GM13977 (cell line): ENCODE measurements at regions not wholly inside any gene's neighbourhood (a gene's known extent, or its start where the extent isn't known, plus 50 kb on each side); places are given as distances from the start of the nearest gene placed in this dataset.

Experiments
- DNase-seq: peaks from one replicate; pipeline ENCODE4 v3.0.0; 2012; ENCODE audit warnings: low spot score
- in situ Hi-C: fragments of 300-500 bp; cut with MboI; formaldehyde crosslinking; loops from one replicate; pipeline ENCODE4 v1.12.0; 2022; ENCODE audit warnings: low sequenced_read_pairs, low pct_unique_long_range_greater_than_20kb, mixed read lengths, inconsistent platforms; ENCODE audit not compliant: unreplicated experiment
- TF ChIP-seq, protein P1 (sequence below): IDR thresholded peaks from 2 replicates; pipeline ENCODE4 v1.5.1; 2012; ENCODE audit warnings: mild to moderate bottlenecking, control low read depth; ENCODE audit not compliant: insufficient read depth; ENCODE audit errors: extremely low read depth, missing control alignments

- DNase-seq = no peak
- in situ Hi-C loops = no loop called here
- TF ChIP-seq, protein P1, sequence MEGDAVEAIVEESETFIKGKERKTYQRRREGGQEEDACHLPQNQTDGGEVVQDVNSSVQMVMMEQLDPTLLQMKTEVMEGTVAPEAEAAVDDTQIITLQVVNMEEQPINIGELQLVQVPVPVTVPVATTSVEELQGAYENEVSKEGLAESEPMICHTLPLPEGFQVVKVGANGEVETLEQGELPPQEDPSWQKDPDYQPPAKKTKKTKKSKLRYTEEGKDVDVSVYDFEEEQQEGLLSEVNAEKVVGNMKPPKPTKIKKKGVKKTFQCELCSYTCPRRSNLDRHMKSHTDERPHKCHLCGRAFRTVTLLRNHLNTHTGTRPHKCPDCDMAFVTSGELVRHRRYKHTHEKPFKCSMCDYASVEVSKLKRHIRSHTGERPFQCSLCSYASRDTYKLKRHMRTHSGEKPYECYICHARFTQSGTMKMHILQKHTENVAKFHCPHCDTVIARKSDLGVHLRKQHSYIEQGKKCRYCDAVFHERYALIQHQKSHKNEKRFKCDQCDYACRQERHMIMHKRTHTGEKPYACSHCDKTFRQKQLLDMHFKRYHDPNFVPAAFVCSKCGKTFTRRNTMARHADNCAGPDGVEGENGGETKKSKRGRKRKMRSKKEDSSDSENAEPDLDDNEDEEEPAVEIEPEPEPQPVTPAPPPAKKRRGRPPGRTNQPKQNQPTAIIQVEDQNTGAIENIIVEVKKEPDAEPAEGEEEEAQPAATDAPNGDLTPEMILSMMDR = no peak
Measured at GRCh38 chr6:110552076-110552475, 75.7 kb upstream of the SLC22A16 start.

DNA sequence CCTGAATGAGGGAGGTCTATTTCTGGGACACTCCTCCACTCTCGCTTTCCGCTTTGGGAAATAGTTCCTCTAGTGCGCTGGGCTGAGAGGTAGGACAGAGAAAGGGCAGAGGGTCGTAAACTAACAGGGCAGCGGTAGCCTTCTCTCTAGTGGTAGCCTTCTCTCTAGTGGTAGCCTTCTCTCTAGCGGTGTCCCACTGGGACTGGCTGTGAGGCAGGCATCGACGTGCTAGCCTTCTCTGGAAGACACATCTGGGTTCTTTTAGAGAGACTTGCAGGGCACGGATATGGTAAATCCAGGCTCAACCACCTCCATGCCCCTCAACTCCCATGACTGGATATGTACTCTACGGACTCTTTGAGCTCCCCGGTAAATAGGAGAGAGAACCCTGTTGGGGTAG lies 74.7 kb upstream of the SLC22A16 start:
- no peak for DNase-seq
- TF ChIP-seq, protein P1 = no peak
- in situ Hi-C loops = no loop called here

DNA sequence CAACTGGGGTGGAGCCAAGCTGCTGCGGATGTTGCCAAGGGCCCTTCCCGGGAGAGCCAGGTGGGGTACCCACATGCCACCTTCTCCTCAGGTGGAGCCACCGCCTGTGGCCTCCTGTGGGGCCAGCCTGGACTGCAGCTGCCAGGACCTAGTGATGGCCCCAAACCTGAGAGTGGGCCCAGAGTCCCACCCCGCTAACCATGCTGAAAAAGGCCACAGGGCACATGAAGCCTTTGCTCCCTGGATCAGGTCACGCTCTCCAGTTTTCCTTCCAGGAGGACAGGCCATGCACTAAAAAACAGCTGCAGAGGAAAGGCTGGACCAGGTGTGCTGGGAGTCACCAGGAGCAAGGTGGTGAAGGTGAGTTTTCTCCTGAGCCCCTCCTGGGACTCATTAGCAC lies 73.9 kb upstream of the SLC22A16 start:
- TF ChIP-seq, protein P1 = no peak
- DNase-seq = no peak
- in situ Hi-C loops = no loop called here

- TF ChIP-seq, protein P1 = no peak
- in situ Hi-C loops = no loop called here
- DNase-seq = no peak
Measured at GRCh38 chr6:110549277-110549676, 72.9 kb upstream of the SLC22A16 start.

GRCh38 chr6:110548110-110548847 lies 71.9 kb upstream of the SLC22A16 start:
- in situ Hi-C loops = no loop called here

DNA sequence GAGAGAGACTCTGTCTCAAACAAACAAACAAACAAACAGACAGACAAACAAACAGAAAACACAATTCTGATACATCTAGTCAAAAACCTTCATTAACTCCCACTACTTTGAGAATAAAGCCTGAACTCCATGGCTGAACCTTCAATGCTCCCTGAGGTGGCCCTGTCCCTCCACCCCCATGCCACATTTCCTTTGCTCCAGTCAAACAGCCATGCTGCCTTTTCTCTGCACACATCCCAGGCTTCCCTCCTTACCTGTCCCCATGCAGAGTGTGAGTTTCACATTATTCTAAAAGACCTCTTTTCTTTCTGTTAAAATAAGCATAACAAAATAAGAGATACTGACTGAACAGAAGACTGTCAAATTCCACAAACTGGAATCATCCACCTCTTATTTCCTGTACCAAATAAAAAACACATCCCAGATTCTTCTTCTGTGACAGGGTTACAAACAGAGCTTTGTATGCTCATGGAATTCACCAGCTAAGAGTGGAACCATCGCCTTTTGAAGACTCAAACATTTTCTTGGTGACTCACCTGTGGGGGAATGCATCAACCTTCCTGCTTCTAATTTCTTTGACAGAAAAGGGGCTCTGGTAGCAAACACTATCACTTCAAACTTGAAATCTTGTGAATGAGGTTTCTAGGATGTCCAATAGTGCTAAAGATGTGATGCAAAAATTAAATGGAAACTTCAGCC lies 71.0 kb upstream of the SLC22A16 start:
- in situ Hi-C loops = no loop called here
- no peak for DNase-seq
- TF ChIP-seq, protein P1 = no peak

More at GRCh38 chr6:110548110-110548847, 71.9 kb upstream of the SLC22A16 start:
- no peak for DNase-seq
- TF ChIP-seq, protein P1 = no peak
